Activated effector memory CD4-positive, alpha-beta T cell treated with anti-CD3 and anti-CD28 coated beads, Interleukin-2, amount 50 U/mL, for 16 hours (primary cell): ENCODE measurements at regions not wholly inside any gene's neighbourhood (a gene's known extent, or its start where the extent isn't known, plus 50 kb on each side); places are given as distances from the start of the nearest gene placed in this dataset.

Experiments used
- DNase-seq: peaks from one replicate; pipeline ENCODE4 v3.0.0-alpha.2; 2020

DNA sequence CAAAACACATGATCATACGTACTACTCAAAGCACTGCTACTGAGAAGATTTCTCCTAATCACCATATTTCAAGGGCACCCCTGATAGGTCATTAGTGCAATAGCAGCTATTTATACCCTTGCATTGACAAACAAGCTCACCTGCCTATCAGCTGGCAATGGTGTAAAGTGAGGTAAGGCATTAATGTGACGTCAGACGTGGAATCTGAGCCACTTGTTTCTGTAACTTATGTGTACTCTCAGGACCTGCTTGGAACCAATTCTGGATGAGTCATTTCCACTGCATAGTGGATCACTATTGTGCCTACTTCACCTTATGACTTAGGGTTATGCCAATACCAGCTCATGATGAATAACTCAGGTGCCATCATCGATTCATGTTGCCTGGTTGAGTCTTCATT is 628.5 kb upstream of the CELF2 start:
- DNase-seq: no peak

DNA sequence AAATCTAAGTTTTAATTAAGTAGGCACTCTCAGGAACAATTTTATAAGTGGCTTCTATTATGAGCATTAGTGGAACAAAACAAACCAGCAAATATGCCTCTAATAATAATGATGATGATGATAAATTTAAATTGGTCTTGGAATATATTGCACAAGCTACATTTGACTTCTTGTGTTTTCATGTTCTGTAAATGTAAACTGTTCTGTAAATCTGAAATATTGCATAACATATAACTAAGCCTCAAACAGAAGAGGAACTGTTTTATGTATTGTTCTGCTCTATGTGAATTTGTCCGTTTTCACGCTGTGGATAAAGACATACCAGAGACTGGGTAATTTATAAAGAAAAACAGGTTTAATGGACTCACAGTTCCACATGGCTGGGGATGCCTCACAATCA is 625.2 kb upstream of the CELF2 start:
- DNase-seq: no peak

DNA sequence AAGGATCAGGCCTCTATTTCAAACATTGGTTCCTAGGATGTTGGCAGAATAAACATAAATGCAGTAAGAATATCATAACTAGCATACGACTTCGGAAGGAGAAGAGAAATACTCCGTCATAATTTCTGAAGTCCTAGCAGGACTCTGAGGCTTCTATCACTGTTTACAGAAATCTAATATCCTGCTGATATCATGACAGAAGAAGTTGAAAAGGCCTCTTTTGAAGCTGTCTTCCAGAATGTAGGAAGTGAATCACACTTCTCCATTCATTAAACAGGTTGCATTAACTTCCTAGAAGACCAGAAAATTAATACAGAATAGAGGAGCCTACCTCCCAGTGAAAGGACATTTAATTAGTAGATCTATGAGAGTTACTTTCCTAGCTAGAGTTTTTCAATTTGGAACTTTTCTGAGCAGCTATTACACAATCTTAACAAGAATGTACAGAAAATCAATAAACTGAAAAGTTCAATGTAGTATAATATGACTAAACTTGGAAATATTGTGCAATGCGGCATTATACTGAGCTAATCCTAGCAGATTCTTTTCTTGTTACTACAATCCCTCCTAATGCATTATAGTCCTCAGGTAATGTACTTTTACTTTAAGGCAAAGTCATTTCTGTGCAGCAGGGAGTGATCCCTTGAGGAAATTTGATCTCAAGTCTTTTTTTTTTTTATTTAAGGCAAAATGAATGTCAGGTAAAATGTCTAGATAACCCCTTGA is 622.6 kb upstream of the CELF2 start:
- no peak for DNase-seq

DNA sequence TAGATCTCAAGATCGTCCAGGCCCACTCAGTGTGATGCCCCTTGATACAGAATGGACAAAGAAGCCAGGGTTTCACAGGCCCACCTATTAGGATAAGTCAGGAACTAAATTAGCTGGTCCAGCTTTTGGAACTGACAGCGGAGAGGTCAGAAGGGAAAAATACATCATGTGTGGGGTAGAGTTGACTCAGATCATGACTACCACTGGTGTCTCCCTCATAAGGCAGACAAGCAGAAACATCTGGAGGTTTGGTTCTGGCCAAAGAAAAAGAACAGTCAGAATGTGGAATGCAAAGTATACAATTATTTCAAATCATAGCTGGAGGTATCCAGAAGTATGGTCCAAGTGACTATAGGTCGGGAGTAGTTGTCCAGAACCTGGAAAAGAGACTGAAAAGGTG is 621.1 kb upstream of the CELF2 start:
- DNase-seq: no peak

DNA sequence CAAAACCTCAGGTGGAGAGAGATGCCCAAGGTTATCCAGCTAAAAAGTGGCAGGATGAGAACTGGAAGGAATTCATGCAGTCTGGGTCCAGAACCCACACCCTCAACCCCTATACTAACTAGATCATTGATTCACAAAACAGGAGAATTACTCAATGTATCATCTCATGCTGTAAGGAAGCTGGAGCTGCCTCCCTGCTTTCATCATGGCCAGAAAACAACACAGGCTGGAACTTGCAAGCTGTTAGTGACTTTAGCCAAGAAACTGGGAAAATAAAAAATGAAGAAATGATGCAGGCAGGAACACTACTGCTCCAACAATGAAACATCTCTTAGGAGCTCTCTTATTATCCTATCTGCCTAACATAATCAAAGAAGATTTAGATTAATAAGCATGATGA is 619.8 kb upstream of the CELF2 start:
- no peak for DNase-seq

DNA sequence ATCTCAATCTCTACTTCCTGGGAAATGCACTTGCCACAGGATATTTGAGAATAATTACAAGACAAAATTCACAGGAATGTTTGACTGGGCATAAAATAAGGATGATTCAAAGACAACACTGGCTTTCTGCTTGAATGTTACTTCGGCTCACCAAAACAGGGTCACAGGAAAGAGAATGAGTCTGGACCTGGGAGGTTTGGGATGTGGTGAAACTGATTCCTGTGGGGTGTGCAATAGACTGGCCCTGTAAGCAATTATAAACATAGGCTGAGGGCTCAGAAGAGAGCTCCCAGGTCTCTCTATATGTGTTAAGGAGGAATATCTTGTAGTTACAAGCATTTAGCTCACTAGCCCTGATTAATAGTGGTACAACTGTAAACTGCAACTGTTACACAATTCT is 613.9 kb upstream of the CELF2 start:
- no peak for DNase-seq

DNA sequence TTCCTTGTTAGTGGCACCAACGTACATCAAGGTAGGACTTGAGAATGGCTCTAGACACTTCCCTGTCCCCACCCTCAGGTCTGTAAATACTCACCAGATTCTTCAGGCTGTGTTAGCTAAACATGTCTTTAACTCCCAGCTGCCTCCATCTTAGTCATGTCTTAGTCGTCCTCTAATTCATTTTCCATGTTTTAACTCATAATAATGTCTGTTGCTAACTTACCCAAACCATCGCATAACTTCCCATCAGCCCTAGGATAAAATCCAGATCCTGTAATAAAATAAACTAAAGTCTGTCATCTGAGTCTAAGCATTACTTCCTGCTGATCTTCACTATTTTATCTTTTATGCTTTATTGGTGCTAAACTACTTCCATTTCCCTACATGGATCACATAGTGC is 600.0 kb upstream of the CELF2 start:
- no peak for DNase-seq

DNA sequence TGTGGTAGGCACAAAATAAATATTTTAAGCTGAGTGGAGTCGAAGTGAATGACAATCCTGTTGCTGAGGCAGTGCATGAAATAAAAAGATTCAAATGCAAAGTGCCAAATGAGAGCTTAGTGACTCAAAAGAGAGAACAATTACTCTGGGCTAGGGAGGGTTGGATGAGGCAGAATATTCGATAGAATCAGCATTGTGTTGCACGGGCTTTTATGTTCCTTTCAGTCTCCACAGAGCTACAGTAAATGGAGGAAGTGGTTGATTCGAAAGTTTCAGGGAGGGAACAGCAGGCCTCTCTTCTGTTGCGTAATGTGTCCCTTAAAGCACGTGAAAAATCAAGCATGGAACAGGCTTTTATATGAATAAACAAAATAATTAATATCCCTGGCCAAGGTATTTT is 599.3 kb upstream of the CELF2 start:
- no peak for DNase-seq

DNA sequence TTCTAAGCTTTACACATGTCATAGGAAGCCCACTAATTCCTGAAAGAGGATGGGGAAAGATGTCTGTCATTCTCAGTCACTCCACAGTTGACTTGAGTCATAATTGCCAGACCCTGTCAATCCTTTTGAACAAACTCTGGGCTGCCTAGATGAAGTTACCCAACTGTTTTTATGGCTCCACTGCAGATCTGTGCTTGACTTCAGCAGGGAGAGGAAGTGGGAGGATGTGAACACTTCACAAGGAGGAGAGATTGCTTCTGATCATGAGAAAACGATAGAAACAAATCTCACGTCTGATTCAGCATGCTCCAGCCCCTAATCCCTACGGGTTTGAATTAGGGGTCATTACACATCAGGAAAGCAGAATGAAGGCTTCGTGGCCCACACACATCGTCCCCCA is 596.6 kb upstream of the CELF2 start:
- no peak for DNase-seq

DNA sequence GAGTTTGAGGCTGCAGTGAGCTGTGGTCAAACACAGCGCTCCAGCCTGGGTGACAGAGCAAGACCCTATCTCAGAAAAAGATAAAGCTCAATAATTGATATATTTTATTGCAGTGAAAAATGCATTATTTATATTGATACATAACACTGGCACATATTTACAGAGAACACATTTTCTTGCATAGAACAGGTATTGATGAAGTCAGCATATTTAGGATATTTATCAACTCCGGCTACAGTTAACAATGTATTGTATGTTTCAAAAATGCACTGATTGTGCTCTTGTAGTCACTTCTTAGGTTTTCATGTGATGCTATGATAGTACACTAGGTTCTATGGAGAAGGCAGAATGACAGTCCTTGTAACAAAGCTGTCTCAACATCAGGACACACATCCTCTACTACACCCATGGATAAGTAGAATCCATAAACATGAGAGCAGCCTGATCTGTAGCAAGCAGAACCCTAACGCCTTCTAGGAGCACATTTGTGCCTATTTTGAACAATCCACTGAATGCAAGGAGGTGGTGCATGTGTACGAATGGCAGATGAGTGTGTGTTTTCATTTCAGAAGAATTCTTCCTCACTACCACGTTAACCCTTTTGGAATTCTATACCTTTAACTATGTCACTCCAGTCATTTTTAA is 586.1 kb upstream of the CELF2 start:
- DNase-seq: no peak

DNA sequence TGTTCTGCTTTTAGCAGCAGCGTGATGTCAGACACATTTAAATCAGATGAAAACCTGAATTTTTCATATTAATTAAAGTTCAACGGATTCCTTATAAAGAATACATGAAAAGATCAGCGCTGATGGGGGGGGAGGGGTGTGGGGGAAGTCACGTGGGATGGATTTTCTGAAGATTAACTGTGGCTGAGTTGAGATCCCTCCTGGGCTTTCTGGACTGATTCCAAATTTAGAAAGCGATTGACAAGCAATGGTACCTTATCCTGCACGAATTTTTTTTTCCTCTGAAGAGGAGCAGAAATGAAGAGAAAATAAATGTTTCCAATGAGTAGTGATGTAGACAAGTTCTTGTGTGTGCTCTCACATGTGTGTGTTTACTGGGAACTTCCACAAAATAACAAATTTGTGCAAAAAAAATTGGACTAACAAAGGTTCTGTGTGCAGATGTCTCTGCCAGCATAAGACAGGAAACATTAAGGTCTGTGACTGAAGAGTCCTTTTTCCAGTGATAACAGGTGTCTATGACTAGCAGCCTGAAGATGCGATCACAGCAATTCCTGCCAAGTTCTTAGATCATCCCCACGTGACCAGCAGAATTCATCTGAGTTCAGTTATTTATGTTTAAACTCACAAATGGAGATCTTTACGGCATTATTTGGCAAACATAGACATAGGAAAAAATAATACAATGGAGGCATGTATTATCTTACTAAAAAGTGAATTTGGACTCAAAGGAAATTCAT is 585.2 kb upstream of the CELF2 start:
- DNase-seq: no peak

DNA sequence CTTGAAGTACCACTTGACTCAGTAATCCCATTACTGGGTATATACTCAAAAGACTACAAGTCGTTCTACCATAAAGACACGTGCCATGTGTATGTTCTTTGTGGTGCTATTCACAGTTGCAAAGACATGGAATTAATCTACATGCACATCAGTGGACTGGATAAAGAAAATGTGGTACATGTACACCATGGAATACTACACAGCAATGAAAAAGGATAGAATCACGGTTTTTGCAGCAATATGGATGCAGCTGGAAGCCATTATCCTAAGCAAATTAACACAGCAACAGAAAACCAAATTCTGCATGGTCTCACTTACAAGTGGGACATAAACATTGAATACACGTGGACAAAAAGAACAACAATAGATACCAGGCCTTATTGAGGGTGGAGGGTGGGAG is 583.4 kb upstream of the CELF2 start:
- no peak for DNase-seq

DNA sequence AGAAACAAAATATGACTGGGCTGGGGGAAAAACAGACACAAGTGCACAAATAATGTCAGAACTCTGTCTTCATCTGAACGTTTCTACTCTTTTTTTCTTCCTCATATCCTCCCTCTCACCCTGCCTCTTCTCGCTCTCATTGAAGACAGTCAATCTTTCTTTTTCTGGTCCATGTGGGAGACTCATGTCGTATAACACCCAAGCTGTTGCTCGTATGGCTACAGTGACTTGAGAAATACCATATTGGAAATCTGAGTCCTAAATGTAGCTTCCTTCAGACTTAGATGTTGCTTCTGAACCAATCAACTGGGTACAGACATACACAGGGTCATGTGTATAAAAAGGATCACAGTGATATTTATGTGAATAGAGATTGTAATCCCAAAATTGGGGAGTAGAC is 579.8 kb upstream of the CELF2 start:
- no peak for DNase-seq

DNA sequence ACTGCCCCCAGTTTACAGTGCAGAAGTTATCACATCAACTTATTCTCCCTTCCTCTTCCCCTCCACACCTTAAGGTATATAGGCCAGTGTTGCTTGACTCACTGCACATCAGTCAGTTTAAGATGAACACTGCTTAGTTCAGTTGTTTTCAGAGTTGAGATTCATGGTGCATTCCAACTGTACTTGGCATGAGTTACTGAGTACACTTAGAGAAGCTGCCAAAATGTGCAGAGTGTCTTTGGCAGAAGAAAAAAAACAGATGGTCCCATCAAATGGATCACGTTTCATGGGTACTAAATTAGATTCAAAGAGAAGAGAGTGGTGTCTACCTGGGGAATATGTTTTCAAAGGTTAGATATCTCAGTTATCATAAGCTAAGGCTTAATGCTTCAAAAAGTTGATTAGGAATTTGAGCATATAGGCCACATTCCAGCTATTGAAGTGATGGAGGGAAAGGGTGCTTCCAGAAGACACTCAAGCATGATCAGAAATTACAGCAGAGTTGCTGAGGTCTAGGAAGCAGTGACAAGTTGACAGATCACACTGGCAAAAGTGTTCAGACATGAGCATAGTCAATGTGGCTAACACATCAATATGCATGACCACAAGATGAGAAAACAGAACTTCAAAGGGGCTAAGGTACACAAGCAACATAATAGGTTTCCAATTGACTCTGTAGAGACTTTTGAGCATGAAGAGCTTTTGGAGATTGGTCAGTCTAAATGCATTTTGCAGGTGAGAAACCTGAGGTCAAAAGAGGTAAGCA is 579.2 kb upstream of the CELF2 start:
- no peak for DNase-seq

DNA sequence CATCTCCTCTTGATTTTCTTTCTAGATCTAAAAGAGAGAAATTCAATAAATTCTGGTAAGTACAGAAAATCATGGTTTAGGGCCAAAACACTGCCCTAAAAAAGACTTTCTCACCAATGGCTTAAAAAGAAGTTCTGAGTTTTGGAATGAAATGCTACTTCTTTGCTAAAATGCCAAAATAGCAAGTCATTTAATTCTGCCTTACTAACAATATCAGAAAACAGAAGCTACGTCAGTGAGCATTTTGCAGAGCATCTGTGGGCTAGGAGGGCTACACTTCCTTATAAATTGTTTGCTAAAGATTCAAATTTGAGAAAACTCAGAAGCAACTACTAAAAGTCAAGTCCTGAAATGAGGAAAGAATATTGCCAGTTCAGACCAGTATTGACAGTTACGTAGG is 560.8 kb upstream of the CELF2 start:
- no peak for DNase-seq

DNA sequence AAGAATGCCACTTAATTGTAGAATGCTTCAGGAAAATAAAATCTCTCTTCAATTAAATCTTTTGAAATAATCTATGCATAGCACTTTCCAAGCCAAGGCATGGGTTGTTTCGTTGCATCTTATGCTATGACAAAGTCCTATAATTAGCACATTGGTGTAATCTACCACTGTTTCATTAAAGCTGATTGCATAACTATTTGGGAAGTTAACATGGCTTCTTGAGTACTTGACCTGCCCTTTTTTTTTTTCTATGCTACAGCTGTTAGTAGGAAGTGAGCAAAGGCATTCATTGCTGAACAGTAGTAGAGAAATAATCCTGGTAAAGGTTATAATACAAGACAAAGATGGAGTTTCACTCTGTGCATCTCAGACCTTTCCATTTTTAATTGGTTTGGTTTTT is 557.2 kb upstream of the CELF2 start:
- no peak for DNase-seq

DNA sequence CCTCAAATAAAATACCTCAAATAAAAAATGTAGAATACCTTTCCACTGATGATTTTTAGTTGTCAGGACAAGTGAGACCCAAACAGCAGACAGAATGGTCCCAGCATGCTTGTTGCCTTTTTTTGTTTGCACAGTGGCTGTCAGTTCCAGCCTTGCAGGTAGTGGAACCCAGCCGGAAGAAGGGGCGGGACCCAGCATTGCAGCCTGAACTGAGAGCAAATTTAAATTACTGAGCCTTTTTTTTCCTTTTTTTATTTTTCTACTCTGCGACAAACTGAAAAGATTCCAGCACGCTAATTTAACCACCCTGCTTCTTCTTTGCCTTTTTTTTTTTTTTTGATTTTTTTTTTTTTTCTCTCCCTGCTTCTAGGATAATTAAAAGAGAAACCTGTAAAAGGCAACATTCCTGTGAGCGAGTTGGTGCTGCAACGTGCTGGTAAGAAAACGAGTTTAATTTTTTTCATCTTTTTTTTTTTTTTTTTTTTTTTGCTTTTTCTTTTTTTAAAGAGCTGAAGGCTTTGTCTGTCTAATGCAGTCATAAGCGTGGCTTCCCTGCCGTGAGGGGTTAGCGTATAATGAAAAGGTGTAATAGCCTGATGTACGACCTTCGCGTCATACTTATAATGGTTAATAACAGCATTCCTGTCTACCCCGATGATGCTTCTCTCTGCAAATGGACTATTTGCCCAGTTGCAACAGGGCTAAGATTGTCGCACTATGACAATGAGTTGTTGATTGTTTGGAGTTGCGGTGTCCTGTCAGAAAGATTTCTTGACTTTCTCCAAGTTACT is 555.3 kb upstream of the CELF2 start:
- DNase-seq: no peak

DNA sequence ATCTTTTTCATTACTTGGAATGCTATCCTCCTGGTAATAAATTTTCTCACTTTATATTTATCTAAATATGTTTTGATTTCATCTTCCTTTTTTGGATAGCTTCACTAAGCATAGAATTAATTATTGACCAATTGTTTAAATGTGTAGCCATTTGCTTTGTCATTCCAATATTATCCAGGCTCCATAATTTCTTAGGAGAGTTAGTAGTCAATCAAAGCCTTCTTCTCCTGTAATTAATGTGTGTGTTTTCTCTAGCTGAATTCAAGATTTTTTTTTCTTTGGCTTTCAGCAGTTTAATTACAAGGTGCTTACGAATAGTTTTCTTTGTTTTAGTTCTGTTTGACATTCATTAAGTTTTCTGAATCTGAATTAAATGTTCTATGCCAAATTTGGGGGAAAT is 545.9 kb upstream of the CELF2 start:
- DNase-seq: no peak

DNA sequence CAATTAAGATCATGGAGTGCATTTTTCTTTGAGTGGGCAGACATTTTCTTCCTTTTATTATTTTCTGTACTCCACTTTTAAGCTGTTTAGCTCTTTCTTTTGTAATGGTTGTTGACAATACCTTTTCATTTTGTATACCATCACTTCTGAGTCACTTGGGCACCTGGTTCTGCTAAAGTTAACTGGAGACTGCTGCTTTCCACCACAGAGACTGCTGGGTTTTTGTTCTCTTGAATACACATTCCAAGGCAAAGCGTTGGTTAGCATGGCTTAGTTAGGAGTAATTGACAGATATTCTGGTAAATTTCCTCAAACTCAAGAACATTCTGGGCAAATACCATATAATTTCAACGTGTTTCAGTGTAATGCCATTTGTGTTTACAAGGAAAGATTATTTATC is 541.9 kb upstream of the CELF2 start:
- DNase-seq: no peak

DNA sequence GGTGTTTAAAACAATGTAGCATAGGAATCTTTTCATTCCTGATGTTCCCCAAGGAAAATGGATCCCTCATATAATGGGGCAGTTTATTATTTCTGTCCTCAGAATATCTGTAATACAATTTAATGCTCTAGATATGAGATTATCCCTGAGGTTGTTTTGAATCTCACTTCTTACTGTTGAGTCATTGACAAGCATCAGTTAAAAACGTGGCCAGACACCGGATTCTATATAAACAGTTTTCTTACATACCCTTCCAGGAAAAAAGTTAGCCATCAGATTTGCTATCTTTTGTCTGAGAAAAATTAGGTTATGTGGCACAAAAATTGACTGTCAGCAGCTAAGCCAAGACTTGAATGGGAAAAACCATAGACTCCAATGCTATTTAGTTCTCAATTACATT is 539.8 kb upstream of the CELF2 start:
- DNase-seq: no peak

DNA sequence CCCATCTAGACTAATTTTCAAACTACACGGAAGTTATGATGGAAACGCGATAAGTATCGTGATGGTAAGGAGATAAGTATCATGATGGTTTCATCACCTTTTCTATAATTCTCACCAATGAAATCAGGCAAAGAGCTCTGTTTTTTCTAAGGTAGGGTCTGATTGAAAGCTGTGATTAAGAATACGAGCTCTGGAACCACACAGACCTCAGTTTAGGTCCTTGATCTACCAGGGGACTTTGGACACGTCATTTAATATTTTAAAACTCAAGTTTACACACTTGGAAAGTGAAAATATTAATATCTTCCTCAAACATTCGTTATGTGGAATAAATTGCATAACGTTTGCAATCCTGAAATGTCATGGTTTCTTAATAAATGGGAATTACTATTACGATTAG is 538.2 kb upstream of the CELF2 start:
- no peak for DNase-seq

DNA sequence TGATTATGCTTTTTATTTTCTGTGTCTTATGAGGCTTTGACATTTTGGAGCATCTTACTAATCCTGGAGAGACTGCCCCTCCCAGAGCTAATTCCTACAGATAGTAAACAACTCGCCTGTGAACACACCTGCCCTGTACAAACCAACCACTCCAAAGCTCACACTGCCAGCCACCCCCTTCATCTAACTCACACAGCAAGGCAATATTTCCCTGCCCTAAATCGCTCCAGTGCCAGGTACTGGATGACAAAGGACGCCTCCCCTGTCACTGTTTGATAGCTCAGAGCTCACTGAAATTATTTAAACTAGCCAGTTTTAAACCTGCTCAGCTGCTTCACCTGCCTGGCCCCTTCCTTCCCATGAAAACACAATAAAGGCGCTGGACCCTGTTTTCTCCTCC is 535.1 kb upstream of the CELF2 start:
- no peak for DNase-seq

DNA sequence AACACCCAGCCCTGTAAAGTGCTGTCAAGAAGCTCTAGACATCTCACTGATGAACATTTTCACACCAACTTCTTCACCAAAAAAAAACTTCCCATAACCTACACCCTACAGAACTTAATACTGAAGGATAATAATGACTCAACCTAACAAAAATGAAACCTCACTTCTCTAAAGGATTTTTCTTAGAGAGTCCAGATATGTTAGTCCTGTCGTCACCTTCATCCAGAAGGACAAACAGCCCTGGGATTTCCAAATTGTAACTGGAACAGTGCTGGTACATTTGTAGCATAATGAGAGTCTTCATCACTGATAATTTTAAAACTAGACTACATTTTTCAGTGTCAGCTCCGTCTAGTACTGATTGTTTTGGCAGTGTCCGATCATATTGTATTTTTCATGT is 528.6 kb upstream of the CELF2 start:
- no peak for DNase-seq
